H1 (cell line): ENCODE measurements at regions not wholly inside any gene's neighbourhood (a gene's known extent, or its start where the extent isn't known, plus 50 kb on each side); places are given as distances from the start of the nearest gene placed in this dataset.

Experiments
- CTCF ChIA-PET: fragments of 300-600 bp; sonication (Branson Sonifier 250); formaldehyde crosslinking; loops from one replicate; lab custom pipeline; 2021; ENCODE audit not compliant: partially characterized antibody; lab: Charles Lee
- POLR2A ChIA-PET: fragments of 300-600 bp; sonication (Branson Sonifier 250); formaldehyde crosslinking; loops from one replicate; lab custom pipeline; 2021; ENCODE audit warnings: inconsistent platforms; ENCODE audit not compliant: partially characterized antibody; lab: Charles Lee
- DNase-seq, 2 experiments: peaks; one replicate each; pipeline versions ENCODE4 v3.0.0 to v3.0.0-alpha.2; 2010 to 2022; ENCODE audit warnings: low spot score in 2 of 2, low read depth in 1 of 2, mixed read lengths in 1 of 2
- FAIRE-seq: peaks from 2 replicates; lab custom pipeline; 2011; peaks lifted over from hg19 to GRCh38; lab: Jason Lieb, UNC
- H2AFZ ChIP-seq: 2 replicates; pipeline ENCODE4 v1.8.1; 2012; ENCODE audit warnings: low read length, inconsistent platforms
- H2AK5ac ChIP-seq: 2 replicates; pipeline ENCODE4 v1.6.1; 2013; ENCODE audit warnings: low read depth, low read length
- H2BK120ac ChIP-seq: replicated peaks from 2 replicates; pipeline ENCODE3; 2013; ENCODE audit warnings: low read depth, low read length, inconsistent platforms
- H2BK12ac ChIP-seq: 2 replicates; pipeline ENCODE4 v1.6.1; 2013; ENCODE audit warnings: low read depth, low read length
- H2BK15ac ChIP-seq: 2 replicates; pipeline ENCODE4 v1.6.1; 2013; ENCODE audit warnings: low read length
- H2BK20ac ChIP-seq: 2 replicates; pipeline ENCODE4 v1.6.1; 2013; ENCODE audit warnings: low read length
- H2BK5ac ChIP-seq: 2 replicates; pipeline ENCODE4 v1.6.1; 2013; ENCODE audit warnings: low read depth, low read length
- H3K14ac ChIP-seq: 2 replicates; pipeline ENCODE4 v1.6.1; 2013; ENCODE audit warnings: inconsistent platforms; ENCODE audit not compliant: insufficient read length
- H3K18ac ChIP-seq: 2 replicates; pipeline ENCODE4 v1.6.1; 2013; ENCODE audit warnings: low read length; ENCODE audit errors: extremely low read depth
- H3K23ac ChIP-seq: 2 replicates; pipeline ENCODE4 v1.6.1; 2013; ENCODE audit warnings: inconsistent platforms; ENCODE audit not compliant: insufficient read length
- H3K23me2 ChIP-seq: 2 replicates; pipeline ENCODE4 v1.6.1; 2013; ENCODE audit warnings: low read depth, low read length
- H3K27ac ChIP-seq: 2 replicates; pipeline ENCODE4 v1.6.1; 2011; ENCODE audit warnings: low read depth, low read length, inconsistent platforms
- H3K27me3 ChIP-seq, 4 experiments: replicated peaks in 1 of 4; 1 replicate in 1 of 4; 2 replicates in 3 of 4; pipeline versions ENCODE4 v1.6.1 to v1.8.1; 2011 to 2013; ENCODE audit warnings: low read length in 3 of 4, mild to moderate bottlenecking in 3 of 4, inconsistent platforms in 2 of 4, mixed read lengths in 2 of 4, moderate library complexity in 1 of 4; ENCODE audit not compliant: control insufficient read depth in 3 of 4, insufficient read depth in 3 of 4; ENCODE audit errors: extremely low read depth in 1 of 4
- H3K36me3 ChIP-seq, 4 experiments: 2 replicates each; pipeline versions ENCODE4 v1.6.1 to v1.8.1; 2011 to 2013; ENCODE audit warnings: mild to moderate bottlenecking in 4 of 4, low read length in 3 of 4, moderate library complexity in 2 of 4, control low read depth in 1 of 4, inconsistent platforms in 1 of 4; ENCODE audit not compliant: insufficient read depth in 4 of 4, control insufficient read depth in 2 of 4
- H3K4ac ChIP-seq: replicated peaks from 2 replicates; pipeline ENCODE3; 2013; ENCODE audit warnings: low read length, low read depth, mixed read lengths, inconsistent platforms; ENCODE audit not compliant: insufficient read length
- H3K4me1 ChIP-seq, 4 experiments: replicated peaks in 1 of 4; 1 replicate in 1 of 4; 2 replicates in 3 of 4; pipeline versions ENCODE4 v1.6.1 to v1.8.1; 2011 to 2013; ENCODE audit warnings: low read length in 3 of 4, inconsistent platforms in 2 of 4, mixed read lengths in 1 of 4; ENCODE audit not compliant: insufficient read depth in 4 of 4, control insufficient read depth in 3 of 4
- H3K4me2 ChIP-seq, 2 experiments: 2 replicates each; pipeline versions ENCODE4 v1.6.1 to v1.8.1; 2011 to 2013; ENCODE audit warnings: low read depth in 2 of 2, low read length in 2 of 2, control low read depth in 1 of 2, inconsistent platforms in 1 of 2, mild to moderate bottlenecking in 1 of 2; ENCODE audit not compliant: insufficient read depth in 1 of 2
- H3K4me3 ChIP-seq, 4 experiments: fragments of 200-600, 300-600 bp in 1 of 4; sonication (generic), shearing (Covaris generic), sonication (Bioruptor Twin) in 1 of 4; 2 replicates each; pipeline versions ENCODE4 v1.5.1 to v1.8.1; 2011 to 2016; ENCODE audit warnings: low read length in 4 of 4, low read depth in 3 of 4, control low read depth in 2 of 4, inconsistent platforms in 2 of 4, mild to moderate bottlenecking in 2 of 4, mixed read lengths in 1 of 4, moderate library complexity in 1 of 4; ENCODE audit not compliant: insufficient read depth in 2 of 4; ENCODE audit errors: extremely low read depth in 1 of 4
- H3K56ac ChIP-seq: replicated peaks from 2 replicates; pipeline ENCODE3; 2013; ENCODE audit warnings: low read depth, mild to moderate bottlenecking, mixed read lengths, low read length, inconsistent platforms; ENCODE audit not compliant: insufficient read length
- H3K79me1 ChIP-seq: 2 replicates; pipeline ENCODE4 v1.6.1; 2013; ENCODE audit warnings: low read depth, low read length, control low read depth
- H3K79me2 ChIP-seq, 2 experiments: 2 replicates each; pipeline versions ENCODE4 v1.6.1 to v1.8.1; 2012 to 2013; ENCODE audit warnings: low read length in 2 of 2, mild to moderate bottlenecking in 2 of 2, inconsistent platforms in 1 of 2; ENCODE audit not compliant: insufficient read depth in 2 of 2, control insufficient read depth in 1 of 2
- H3K9ac ChIP-seq, 4 experiments: replicated peaks in 1 of 4; 1 replicate in 1 of 4; 2 replicates in 3 of 4; pipeline versions ENCODE4 v1.6.1 to v1.8.1; 2011 to 2013; ENCODE audit warnings: low read depth in 3 of 4, low read length in 3 of 4, control low read depth in 2 of 4, mild to moderate bottlenecking in 2 of 4, moderate library complexity in 2 of 4, inconsistent platforms in 1 of 4; ENCODE audit errors: extremely low read depth in 1 of 4
- H3K9me3 ChIP-seq, 2 experiments: 2 replicates each; pipeline versions ENCODE4 v1.6.1 to v1.8.1; 2012 to 2013; ENCODE audit warnings: mild to moderate bottlenecking in 2 of 2, moderate library complexity in 2 of 2, control low read depth in 1 of 2, inconsistent platforms in 1 of 2, low read depth in 1 of 2, low read length in 1 of 2, mixed read lengths in 1 of 2; ENCODE audit not compliant: insufficient read depth in 2 of 2
- H4K20me1 ChIP-seq, 2 experiments: replicated peaks in 1 of 2; 2 replicates each; pipeline versions ENCODE3 to v1.8.1; 2011 to 2013; ENCODE audit warnings: inconsistent platforms in 2 of 2, low read length in 2 of 2, mild to moderate bottlenecking in 1 of 2; ENCODE audit not compliant: insufficient read depth in 2 of 2, control insufficient read depth in 1 of 2
- H4K5ac ChIP-seq: 2 replicates; pipeline ENCODE4 v1.6.1; 2013; ENCODE audit warnings: low read length, low read depth, mixed read lengths, inconsistent platforms; ENCODE audit not compliant: insufficient read length
- H4K8ac ChIP-seq: 2 replicates; pipeline ENCODE4 v1.8.0; 2013; ENCODE audit warnings: mild to moderate bottlenecking, moderate library complexity, low read length, inconsistent platforms; ENCODE audit not compliant: insufficient read depth; ENCODE audit errors: extremely low read depth
- H4K91ac ChIP-seq: replicated peaks from 2 replicates; pipeline ENCODE3; 2013; ENCODE audit warnings: low read length, mixed read lengths, inconsistent platforms; ENCODE audit not compliant: insufficient read length
- WGBS, 2 experiments: shearing (Covaris generic) in 1 of 2; methylation state at CpG; one replicate each; pipeline versions ENCODE4 v1.1.6 to v1.1.7; 2013 to 2015; ENCODE audit warnings: low lambda C conversion rate in 2 of 2, mixed read lengths in 2 of 2, inconsistent platforms in 1 of 2, low coverage in 1 of 2, missing lambda C conversion rate in 1 of 2; ENCODE audit not compliant: insufficient replicate concordance in 2 of 2, insufficient coverage in 1 of 2, insufficient read length in 1 of 2; ENCODE audit errors: extremely low coverage in 1 of 2, missing lambda C conversion rate in 1 of 2; 5-methylcytosine and 5-hydroxymethylcytosine counted together

DNA sequence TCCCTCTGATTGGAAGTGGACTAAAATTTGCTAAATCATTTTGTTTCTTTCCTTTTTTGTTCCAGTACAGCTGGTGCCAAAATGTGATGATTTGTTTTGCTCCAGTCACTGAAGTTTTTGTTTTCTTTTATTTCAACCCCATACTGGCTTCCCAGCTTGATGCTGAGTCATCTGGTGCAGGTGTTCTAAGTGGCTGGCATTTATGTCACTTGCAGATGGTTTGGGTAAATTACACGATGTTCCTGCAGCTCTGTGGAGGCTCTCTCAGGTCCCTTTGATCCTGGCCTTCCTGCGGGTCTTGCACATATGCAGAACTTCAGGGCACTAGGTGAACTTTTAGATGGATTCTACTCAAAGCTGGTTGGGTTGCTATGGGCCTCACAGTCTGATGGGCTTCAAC, 577.7 kb downstream of the HAO1 start:
- no peak overlapping the region for H2BK15ac ChIP-seq
- H4K91ac ChIP-seq, result no peak overlapping the region
- H3K14ac ChIP-seq, result no peak overlapping the region
- H3K4me3 ChIP-seq, result no peak overlapping the region
- H4K8ac ChIP-seq, result no peak overlapping the region
- H2BK5ac ChIP-seq, result no peak overlapping the region
- H4K20me1 ChIP-seq, result no peaks in the 10 kb centered on the region
- H3K4me2 ChIP-seq, result no peak overlapping the region
- no peaks in the 10 kb centered on the region for H3K27me3 ChIP-seq
- no peak for FAIRE-seq
- H3K36me3 ChIP-seq, result no peaks in the 10 kb centered on the region
- H2BK12ac ChIP-seq, result no peak overlapping the region
- H3K56ac ChIP-seq, result no peak overlapping the region
- H3K18ac ChIP-seq, result no peak overlapping the region
- no peak for DNase-seq
- no peak overlapping the region for H2BK120ac ChIP-seq
- H3K79me1 ChIP-seq, result no peaks in the 10 kb centered on the region
- H3K9me3 ChIP-seq, result no peaks in the 10 kb centered on the region; a peak in 2 of 4 replicates
- no peak overlapping the region for H2AK5ac ChIP-seq
- peaks cover 0 to 8% (median 1%) of the 10 kb centered on the region in 4 experiments; a peak in 2 of 7 replicates for H3K4me1 ChIP-seq
- ChIA-PET CTCF (interaction anchor here (0.6 to 3.0 kb wide), 5 partner anchors 12 to 568 kb away, joined by 3 to 17 read pairs (median 3); no protein-coding TSS in a partner anchor), POLR2A (no interaction called here)
- H3K23ac ChIP-seq, result no peak overlapping the region
- H3K27ac ChIP-seq, result no peak overlapping the region
- WGBS, 2 experiments, result 93% methylated on average over 2 of the region's 2 CpGs; no CpG with 5 or more reads in 1 of the 2 experiments
- H3K79me2 ChIP-seq, result no peaks in the 10 kb centered on the region
- H4K5ac ChIP-seq, result no peak overlapping the region
- H3K9ac ChIP-seq, result no peak overlapping the region
- H2AFZ ChIP-seq, result no peak overlapping the region
- no peak overlapping the region for H2BK20ac ChIP-seq
- no peaks in the 10 kb centered on the region for H3K23me2 ChIP-seq
- no peak overlapping the region for H3K4ac ChIP-seq
